Jurkat, Clone E6-1 (cell line): ENCODE measurements at regions not wholly inside any gene's neighbourhood (a gene's known extent, or its start where the extent isn't known, plus 50 kb on each side); places are given as distances from the start of the nearest gene placed in this dataset.
"Not testable (repeated sequence)": the region's sequence is repeated elsewhere in the genome, so short reads cannot be mapped to it uniquely, and the experiment has no call there.

Source experiments
- DNase-seq: peaks from one replicate; pipeline ENCODE4 v3.0.0-alpha.2; 2011; ENCODE audit warnings: low read depth, low spot score
- H3K4me3 ChIP-seq: 2 replicates; pipeline ENCODE4 v1.5.1; 2011; ENCODE audit warnings: mild to moderate bottlenecking, low read length, control low read depth, moderate library complexity

- no peak overlapping the region for H3K4me3 ChIP-seq
- no peak for DNase-seq
Measured at GRCh38 chr6:9360881-9361280, 925.5 kb upstream of the SLC35B3 start.

- no peak overlapping the region for H3K4me3 ChIP-seq
- DNase-seq, result no peak
Measured at GRCh38 chr6:9347608-9348007, 912.3 kb upstream of the SLC35B3 start.

GRCh38 chr6:9346923-9347322 lies 911.6 kb upstream of the SLC35B3 start:
- no peak for DNase-seq

GRCh38 chr6:9335431-9335830 lies 900.1 kb upstream of the SLC35B3 start:
- H3K4me3 ChIP-seq, result no peak overlapping the region
- DNase-seq, result no peak

More at GRCh38 chr6:9346923-9347322, 911.6 kb upstream of the SLC35B3 start:
- H3K4me3 ChIP-seq, result no peak overlapping the region

- no peak for DNase-seq
Measured at GRCh38 chr6:9334979-9335378, 899.6 kb upstream of the SLC35B3 start.

GRCh38 chr6:9332241-9332780 lies 897.0 kb upstream of the SLC35B3 start:
- no peak for DNase-seq
- no peak overlapping the region for H3K4me3 ChIP-seq

More at GRCh38 chr6:9334979-9335378, 899.6 kb upstream of the SLC35B3 start:
- H3K4me3 ChIP-seq, result no peak overlapping the region

GRCh38 chr6:9316831-9317230 lies 881.5 kb upstream of the SLC35B3 start:
- no peak for DNase-seq
- H3K4me3 ChIP-seq, result no peak overlapping the region

GRCh38 chr6:9315966-9316650 lies 880.8 kb upstream of the SLC35B3 start:
- no peak overlapping the region for H3K4me3 ChIP-seq
- no peak for DNase-seq

GRCh38 chr6:9308284-9308683 lies 872.9 kb upstream of the SLC35B3 start:
- no peak for DNase-seq
- H3K4me3 ChIP-seq, result no peak overlapping the region

- DNase-seq, result no peak
- H3K4me3 ChIP-seq, result no peak overlapping the region
Measured at GRCh38 chr6:9307786-9308185, 872.4 kb upstream of the SLC35B3 start.

GRCh38 chr6:9307187-9307586 lies 871.8 kb upstream of the SLC35B3 start:
- no peak overlapping the region for H3K4me3 ChIP-seq
- no peak for DNase-seq

- no peak for DNase-seq
- H3K4me3 ChIP-seq, result no peak overlapping the region
Measured at GRCh38 chr6:9295644-9296043, 860.3 kb upstream of the SLC35B3 start.

GRCh38 chr6:9292975-9293374 lies 857.6 kb upstream of the SLC35B3 start:
- DNase-seq, result no peak

GRCh38 chr6:9290342-9290741 lies 855.0 kb upstream of the SLC35B3 start:
- not testable (repeated sequence) for H3K4me3 ChIP-seq, DNase-seq

More at GRCh38 chr6:9292975-9293374, 857.6 kb upstream of the SLC35B3 start:
- H3K4me3 ChIP-seq, result no peak overlapping the region

- DNase-seq, result no peak
- H3K4me3 ChIP-seq, result no peak overlapping the region
Measured at GRCh38 chr6:9272671-9273070, 837.3 kb upstream of the SLC35B3 start.

- no peak for DNase-seq
Measured at GRCh38 chr6:9266741-9267140, 831.4 kb upstream of the SLC35B3 start.

GRCh38 chr6:9257215-9257614 lies 821.9 kb upstream of the SLC35B3 start:
- H3K4me3 ChIP-seq, result no peak overlapping the region
- no peak for DNase-seq

More at GRCh38 chr6:9266741-9267140, 831.4 kb upstream of the SLC35B3 start:
- no peak overlapping the region for H3K4me3 ChIP-seq

- DNase-seq, result no peak
- H3K4me3 ChIP-seq, result no peak overlapping the region
Measured at GRCh38 chr6:9254251-9254650, 818.9 kb upstream of the SLC35B3 start.

GRCh38 chr6:9252799-9253198 lies 817.5 kb upstream of the SLC35B3 start:
- DNase-seq, result no peak
- no peak overlapping the region for H3K4me3 ChIP-seq

- no peak overlapping the region for H3K4me3 ChIP-seq
- no peak for DNase-seq
Measured at GRCh38 chr6:9250852-9251251, 815.5 kb upstream of the SLC35B3 start.

GRCh38 chr6:9248133-9248532 lies 812.8 kb upstream of the SLC35B3 start:
- H3K4me3 ChIP-seq, result no peak overlapping the region
- no peak for DNase-seq
